Activated T-cell treated with anti-CD3 and anti-CD28 coated beads, Interleukin-2, amount 50 U/mL, for 24 hours (primary cell): ENCODE measurements at regions not wholly inside any gene's neighbourhood (a gene's known extent, or its start where the extent isn't known, plus 50 kb on each side); places are given as distances from the start of the nearest gene placed in this dataset.
A peak's percentile ranks its signal among the peaks of the same experiment; 100 is the strongest.

ENCODE experiments used
- DNase-seq: peaks from one replicate; pipeline ENCODE4 v3.0.0-alpha.2; 2020
- H3K27ac Mint-ChIP-seq: 2 replicates; pipeline ENCODE4 v1.8.0; 2020; ENCODE audit warnings: mild to moderate bottlenecking, mixed read lengths
- H3K27me3 Mint-ChIP-seq: 2 replicates; pipeline ENCODE4 v1.8.0; 2020; ENCODE audit warnings: mixed read lengths
- H3K36me3 Mint-ChIP-seq: 2 replicates; pipeline ENCODE4 v1.8.0; 2020; ENCODE audit warnings: low read depth, mixed read lengths
- H3K4me1 Mint-ChIP-seq: 2 replicates; pipeline ENCODE4 v1.8.0; 2020; ENCODE audit warnings: low read depth, mixed read lengths
- H3K4me3 Mint-ChIP-seq: 2 replicates; pipeline ENCODE4 v1.8.0; 2020; ENCODE audit warnings: mild to moderate bottlenecking, moderate library complexity, mixed read lengths
- H3K9me3 Mint-ChIP-seq: 2 replicates; pipeline ENCODE4 v1.8.0; 2020; ENCODE audit warnings: mixed read lengths

GRCh38 chr12:13288501-13288900, 92.0 kb downstream of the EMP1 start:
- H3K4me3 Mint-ChIP-seq: no peak overlapping the region
- peaks cover 8% of the 10 kb centered on the region for H3K27me3 Mint-ChIP-seq
- H3K9me3 Mint-ChIP-seq: no peaks in the 10 kb centered on the region
- H3K27ac Mint-ChIP-seq: no peak overlapping the region
- no peaks in the 10 kb centered on the region for H3K4me1 Mint-ChIP-seq
- H3K36me3 Mint-ChIP-seq: no peaks in the 10 kb centered on the region
- DNase-seq: no peak

- H3K4me3 Mint-ChIP-seq: no peak overlapping the region
- H3K9me3 Mint-ChIP-seq: no peaks in the 10 kb centered on the region
- no peak for DNase-seq
- H3K4me1 Mint-ChIP-seq: no peaks in the 10 kb centered on the region
- no peaks in the 10 kb centered on the region for H3K36me3 Mint-ChIP-seq
- no peak overlapping the region for H3K27ac Mint-ChIP-seq
- peaks cover 8% of the 10 kb centered on the region for H3K27me3 Mint-ChIP-seq
Observed at GRCh38 chr12:13283867-13284266, 87.3 kb downstream of the EMP1 start.

DNA sequence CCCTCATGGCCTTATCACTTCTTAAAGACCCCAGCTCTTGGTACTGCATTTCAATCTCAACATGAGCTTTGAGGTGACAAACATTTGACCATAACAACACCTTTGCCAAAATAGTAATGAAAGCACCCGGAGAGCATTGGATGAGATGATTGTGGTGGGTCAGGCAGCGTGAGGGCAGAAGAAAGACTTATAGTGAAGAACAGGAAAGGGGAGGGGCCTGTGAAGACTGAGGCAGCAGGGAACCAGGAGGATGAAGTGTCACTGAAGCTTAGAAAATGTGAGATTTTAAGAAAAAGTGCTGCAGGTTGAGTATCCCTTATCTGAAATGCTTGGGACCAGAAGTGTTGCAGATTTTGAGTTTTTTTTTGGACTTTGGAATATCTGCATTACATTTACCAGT, 86.3 kb downstream of the EMP1 start:
- Mint-ChIP-seq H3K4me1 (peaks cover 3% of the 10 kb centered on the region), H3K27me3 (peaks cover 14% of the 10 kb centered on the region), H3K9me3 (no peaks in the 10 kb centered on the region), H3K4me3 (no peak overlapping the region), H3K36me3 (no peaks in the 10 kb centered on the region), H3K27ac (no peak overlapping the region)
- no peak for DNase-seq

DNA sequence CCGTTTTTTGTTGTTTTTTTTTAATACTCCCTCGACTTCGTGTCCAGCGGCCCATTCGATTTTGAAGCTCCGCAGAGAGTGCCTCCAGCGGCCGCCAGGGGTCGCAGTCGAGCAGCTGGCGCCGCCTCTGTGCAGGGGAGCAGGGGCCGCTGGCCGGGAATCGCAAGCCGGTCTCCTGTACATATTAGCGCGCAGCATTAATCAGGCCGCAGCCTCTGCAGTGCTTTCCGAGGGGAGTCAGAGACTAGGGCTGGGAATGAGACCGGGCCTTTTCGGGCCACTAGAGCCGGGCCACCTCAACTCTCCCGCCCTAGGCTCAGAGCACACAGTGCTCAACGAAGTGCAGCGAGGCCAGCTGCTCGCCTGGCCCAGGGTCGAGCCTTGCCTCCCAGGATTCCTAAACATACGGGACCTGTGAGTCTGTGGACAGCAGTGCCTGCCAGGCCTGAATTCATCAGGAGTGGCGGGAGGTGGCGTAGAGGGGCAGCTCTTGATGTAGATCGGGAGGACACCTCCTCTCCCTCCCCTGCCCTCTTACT, 81.8 kb downstream of the EMP1 start:
- H3K27me3 Mint-ChIP-seq: peaks cover 44% of the 10 kb centered on the region
- H3K27ac Mint-ChIP-seq: no peak overlapping the region
- H3K9me3 Mint-ChIP-seq: no peaks in the 10 kb centered on the region
- peak; percentile 77 for DNase-seq
- no peak overlapping the region for H3K4me3 Mint-ChIP-seq
- H3K36me3 Mint-ChIP-seq: no peaks in the 10 kb centered on the region
- H3K4me1 Mint-ChIP-seq: peaks cover 3% of the 10 kb centered on the region

DNA sequence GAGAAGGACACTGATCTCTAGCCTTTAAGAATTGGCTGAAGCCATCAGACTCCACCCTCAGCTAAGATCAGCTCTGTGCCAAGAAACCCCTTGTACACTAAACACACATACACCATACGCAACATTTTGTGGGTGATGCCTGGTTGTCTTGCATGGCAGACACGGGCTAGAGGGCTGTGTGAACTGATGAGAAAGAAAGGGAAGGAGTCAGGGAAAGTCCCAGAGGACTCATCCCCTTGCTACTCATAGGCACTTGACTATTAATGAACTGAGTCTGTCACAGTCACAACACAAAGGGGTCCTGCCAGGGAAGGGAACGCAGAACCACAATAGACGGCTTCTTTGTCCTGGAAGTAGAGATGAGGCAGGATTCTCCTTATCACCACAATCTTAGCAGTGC, 80.8 kb downstream of the EMP1 start:
- H3K4me3 Mint-ChIP-seq: no peak overlapping the region
- no peak overlapping the region for H3K27ac Mint-ChIP-seq
- peaks cover 50% of the 10 kb centered on the region for H3K27me3 Mint-ChIP-seq
- peaks cover 3% of the 10 kb centered on the region for H3K4me1 Mint-ChIP-seq
- no peak for DNase-seq
- H3K36me3 Mint-ChIP-seq: no peaks in the 10 kb centered on the region
- H3K9me3 Mint-ChIP-seq: no peaks in the 10 kb centered on the region

GRCh38 chr12:13275241-13276085, 78.9 kb downstream of the EMP1 start:
- Mint-ChIP-seq H3K27me3 (peaks cover 52% of the 10 kb centered on the region), H3K27ac (no peak overlapping the region), H3K36me3 (no peaks in the 10 kb centered on the region), H3K4me3 (no peak overlapping the region), H3K4me1 (peaks cover 3% of the 10 kb centered on the region), H3K9me3 (no peaks in the 10 kb centered on the region)
- DNase-seq: no peak

- H3K4me3 Mint-ChIP-seq: no peak overlapping the region
- peaks cover 52% of the 10 kb centered on the region for H3K27me3 Mint-ChIP-seq
- no peaks in the 10 kb centered on the region for H3K9me3 Mint-ChIP-seq
- H3K4me1 Mint-ChIP-seq: peaks cover 3% of the 10 kb centered on the region
- no peak for DNase-seq
- no peaks in the 10 kb centered on the region for H3K36me3 Mint-ChIP-seq
- H3K27ac Mint-ChIP-seq: no peak overlapping the region
Observed at GRCh38 chr12:13273850-13274249, 77.3 kb downstream of the EMP1 start.

GRCh38 chr12:13273097-13273496, 76.6 kb downstream of the EMP1 start:
- Mint-ChIP-seq H3K4me3 (no peak overlapping the region), H3K9me3 (no peaks in the 10 kb centered on the region), H3K4me1 (peaks cover 1% of the 10 kb centered on the region), H3K36me3 (no peaks in the 10 kb centered on the region), H3K27ac (no peak overlapping the region), H3K27me3 (peaks cover 49% of the 10 kb centered on the region)
- DNase-seq: no peak

- Mint-ChIP-seq H3K36me3 (no peaks in the 10 kb centered on the region), H3K27ac (no peak overlapping the region), H3K9me3 (no peaks in the 10 kb centered on the region), H3K4me1 (no peaks in the 10 kb centered on the region), H3K4me3 (no peak overlapping the region), H3K27me3 (peaks cover 26% of the 10 kb centered on the region)
- no peak for DNase-seq
Observed at GRCh38 chr12:13270817-13271216, 74.3 kb downstream of the EMP1 start.
